ENCODE measurements at regions not wholly inside any gene's neighbourhood (a gene's known extent, or its start where the extent isn't known, plus 50 kb on each side); places are given as distances from the start of the nearest gene placed in this dataset.
"Not testable (repeated sequence)": the region's sequence is repeated elsewhere in the genome, so short reads cannot be mapped to it uniquely, and the experiment has no call there.

- Mint-ChIP-seq H3K27me3 (ENCODE audit: low read depth) (no peaks in the 10 kb centered on the region), H3K4me1 (no peaks in the 10 kb centered on the region)
These were observed 183.4 kb downstream of the SEMA6D start for GRCh38 chr15:47900751-47901150.

GRCh38 chr15:47903368-47903767 is 186.1 kb downstream of the SEMA6D start:
- H3K27ac Mint-ChIP-seq = no peak overlapping the region
- no peak for DNase-seq (ENCODE audit: low spot score in 2 of 2, unreplicated experiment in 2 of 2)
- peaks cover 28% of the 10 kb centered on the region for H3K9me3 Mint-ChIP-seq
- H3K4me3 Mint-ChIP-seq = no peak overlapping the region
- H3K36me3 Mint-ChIP-seq = peaks cover 12% of the 10 kb centered on the region
- TF ChIP-seq CTCF (IDR thresholded peaks at IDR 0.05; ENCODE audit: unreplicated experiment) = no peak
- H3K27me3 Mint-ChIP-seq (ENCODE audit: low read depth) = no peaks in the 10 kb centered on the region
- H3K4me1 Mint-ChIP-seq = no peaks in the 10 kb centered on the region

More at GRCh38 chr15:47900751-47901150, 183.4 kb downstream of the SEMA6D start:
- no peak for DNase-seq (ENCODE audit: low spot score in 2 of 2, unreplicated experiment in 2 of 2)
- H3K27ac Mint-ChIP-seq = no peak overlapping the region
- H3K36me3 Mint-ChIP-seq = peaks cover 12% of the 10 kb centered on the region
- H3K4me3 Mint-ChIP-seq = no peak overlapping the region
- peaks cover 28% of the 10 kb centered on the region for H3K9me3 Mint-ChIP-seq
- no peak for TF ChIP-seq CTCF (IDR thresholded peaks at IDR 0.05; ENCODE audit: unreplicated experiment)

- DNase-seq (ENCODE audit: low spot score in 2 of 2, unreplicated experiment in 2 of 2) = no peak
- TF ChIP-seq CTCF (IDR thresholded peaks at IDR 0.05; ENCODE audit: unreplicated experiment) = no peak
- no peak overlapping the region for H3K27ac Mint-ChIP-seq
- H3K4me1 Mint-ChIP-seq = peaks cover 2% of the 10 kb centered on the region
- no peak overlapping the region for H3K4me3 Mint-ChIP-seq
- peaks cover 7% of the 10 kb centered on the region for H3K36me3 Mint-ChIP-seq
- H3K27me3 Mint-ChIP-seq (ENCODE audit: low read depth) = no peaks in the 10 kb centered on the region
- H3K9me3 Mint-ChIP-seq = peaks cover 11% of the 10 kb centered on the region
These were observed 191.2 kb downstream of the SEMA6D start for GRCh38 chr15:47908486-47908885.

GRCh38 chr15:47908950-47909670 is 191.8 kb downstream of the SEMA6D start:
- no peak overlapping the region for H3K4me3 Mint-ChIP-seq
- peaks cover 5% of the 10 kb centered on the region for H3K9me3 Mint-ChIP-seq
- peaks cover 2% of the 10 kb centered on the region for H3K4me1 Mint-ChIP-seq
- DNase-seq (ENCODE audit: low spot score in 2 of 2, unreplicated experiment in 2 of 2) = no peak
- no peaks in the 10 kb centered on the region for H3K27me3 Mint-ChIP-seq (ENCODE audit: low read depth)
- TF ChIP-seq CTCF (IDR thresholded peaks at IDR 0.05; ENCODE audit: unreplicated experiment) = no peak
- no peak overlapping the region for H3K27ac Mint-ChIP-seq
- H3K36me3 Mint-ChIP-seq = peaks cover 3% of the 10 kb centered on the region

DNA sequence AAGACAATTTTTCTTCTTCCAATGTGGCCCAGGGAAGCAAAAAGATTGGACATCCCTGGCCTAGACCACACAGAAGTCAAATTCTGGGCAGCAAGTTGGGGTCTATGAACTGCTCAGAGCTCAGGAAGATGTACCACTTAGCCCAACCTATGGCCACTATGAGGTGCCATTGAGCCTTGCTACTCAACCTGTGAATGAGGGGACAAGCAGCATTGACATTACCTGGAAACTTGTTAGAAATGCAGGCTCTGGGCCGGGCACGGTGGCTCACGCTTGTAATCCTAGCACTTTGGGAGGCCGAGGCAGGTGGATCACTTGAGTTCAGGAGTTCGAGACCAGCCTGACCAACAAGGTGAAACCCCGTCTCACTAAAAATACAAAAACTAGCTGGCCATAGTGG is 195.6 kb downstream of the SEMA6D start:
- H3K4me1 Mint-ChIP-seq; H3K27ac Mint-ChIP-seq; H3K27me3 Mint-ChIP-seq (ENCODE audit: low read depth); H3K36me3 Mint-ChIP-seq; DNase-seq (ENCODE audit: low spot score in 2 of 2, unreplicated experiment in 2 of 2); H3K9me3 Mint-ChIP-seq; H3K4me3 Mint-ChIP-seq: not testable (repeated sequence)

- H3K36me3 Mint-ChIP-seq = no peaks in the 10 kb centered on the region
- no peak for TF ChIP-seq CTCF (IDR thresholded peaks at IDR 0.05; ENCODE audit: unreplicated experiment)
- H3K27ac Mint-ChIP-seq = no peak overlapping the region
- H3K27me3 Mint-ChIP-seq (ENCODE audit: low read depth) = peaks cover 2% of the 10 kb centered on the region
- H3K4me1 Mint-ChIP-seq = no peaks in the 10 kb centered on the region
- H3K4me3 Mint-ChIP-seq = no peak overlapping the region
- no peak for DNase-seq (ENCODE audit: low spot score in 2 of 2, unreplicated experiment in 2 of 2)
- H3K9me3 Mint-ChIP-seq = no peaks in the 10 kb centered on the region
These were observed 200.6 kb downstream of the SEMA6D start for GRCh38 chr15:47917881-47918280.
